Stimulated activated CD4-positive, alpha-beta T cell treated with anti-CD3 and anti-CD28 coated beads, Interleukin-1b, Interleukin-23, amount 100 ng/mL, for 1 hour (primary cell): ENCODE measurements at regions not wholly inside any gene's neighbourhood (a gene's known extent, or its start where the extent isn't known, plus 50 kb on each side); places are given as distances from the start of the nearest gene placed in this dataset.
"Not testable (repeated sequence)": the region's sequence is repeated elsewhere in the genome, so short reads cannot be mapped to it uniquely, and the experiment has no call there.

ENCODE experiments used
- DNase-seq, 2 donors: peaks; one replicate each; pipeline ENCODE4 v3.0.0-alpha.2; 2020; ENCODE audit warnings: low read depth in 2 of 2

- DNase-seq = no peak
Observed at GRCh38 chr13:110008816-110009215, 222.4 kb upstream of the IRS2 start.

DNA sequence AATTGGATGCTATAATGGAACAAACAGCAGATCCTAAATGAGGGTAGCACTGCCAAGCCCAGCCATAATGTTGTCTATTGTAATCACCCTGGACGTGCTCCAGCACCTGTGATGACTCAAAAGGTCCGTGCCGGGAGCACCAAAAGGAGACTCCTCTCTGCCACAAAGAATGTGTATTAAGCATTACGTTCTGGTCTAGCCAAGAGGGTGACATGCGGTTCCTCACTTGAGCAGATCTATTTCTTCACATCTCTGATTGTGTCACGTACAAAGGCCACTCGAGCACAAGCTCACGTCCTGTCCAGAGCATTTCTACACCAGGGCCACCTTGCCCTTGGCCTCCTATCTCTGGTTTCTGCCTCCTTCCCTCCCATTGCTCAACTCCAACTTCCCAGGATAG lies 219.9 kb upstream of the IRS2 start:
- DNase-seq = no peak

- DNase-seq = no peak
Observed at GRCh38 chr13:110005563-110005962, 219.2 kb upstream of the IRS2 start.

- DNase-seq = no peak
Observed at GRCh38 chr13:110004814-110005213, 218.4 kb upstream of the IRS2 start.

DNA sequence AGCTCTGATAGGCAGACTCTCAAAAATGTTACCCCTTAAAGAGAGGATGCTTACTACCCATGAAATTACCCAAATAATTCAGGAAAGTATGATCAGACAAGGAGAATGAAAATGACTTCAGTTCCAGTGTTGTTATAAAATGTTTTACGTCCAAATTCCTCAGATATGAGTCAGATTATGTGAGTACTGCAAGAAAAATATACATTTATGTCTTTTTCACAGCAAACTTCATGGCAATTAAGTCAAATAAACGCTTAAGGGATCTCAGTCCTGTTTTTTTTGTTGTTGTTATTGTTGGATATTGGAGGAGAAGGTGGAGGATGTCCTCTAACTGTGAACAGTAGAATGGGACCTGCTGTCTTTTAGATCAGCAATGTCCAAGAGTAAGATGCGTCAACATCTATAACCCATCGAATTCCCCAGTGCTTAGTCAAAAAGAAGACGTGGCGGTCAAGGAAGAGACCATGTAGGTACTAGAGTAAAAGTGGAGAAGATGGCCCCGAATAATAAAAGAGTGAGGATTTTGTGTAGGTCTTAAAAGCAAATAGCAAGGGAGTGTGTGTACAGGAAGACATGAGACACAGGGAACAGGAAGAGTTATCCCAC lies 215.4 kb upstream of the IRS2 start:
- no peak for DNase-seq

GRCh38 chr13:110000534-110001345 lies 214.4 kb upstream of the IRS2 start:
- DNase-seq = no peak

GRCh38 chr13:109999659-110000533 lies 213.5 kb upstream of the IRS2 start:
- DNase-seq = no peak

GRCh38 chr13:109998684-109999533 lies 212.5 kb upstream of the IRS2 start:
- DNase-seq = no peak

DNA sequence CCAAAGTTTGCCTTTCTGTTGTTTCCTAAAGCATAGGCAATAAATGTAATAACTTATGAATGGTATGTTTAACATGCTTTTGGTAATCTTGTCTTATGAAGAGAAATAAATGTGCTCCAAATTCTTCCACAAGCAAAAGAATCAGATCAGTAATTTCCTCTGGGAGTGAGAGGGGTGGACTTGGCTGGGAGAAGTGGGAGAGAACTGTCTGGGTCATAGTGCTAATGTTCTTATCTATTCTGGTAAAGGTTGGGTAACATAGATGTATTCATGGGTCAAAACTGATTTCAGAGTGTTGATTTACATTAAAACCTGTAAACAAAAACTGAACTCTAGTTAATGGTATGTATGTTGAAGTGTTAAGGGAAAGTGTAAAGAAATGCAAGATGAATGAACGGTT lies 211.7 kb upstream of the IRS2 start:
- DNase-seq = no peak

- DNase-seq = not testable (repeated sequence)
Observed at GRCh38 chr13:109997056-109997595, 210.7 kb upstream of the IRS2 start.

GRCh38 chr13:109996404-109996960 lies 210.1 kb upstream of the IRS2 start:
- DNase-seq = no peak

- DNase-seq = no peak
Observed at GRCh38 chr13:109995578-109995977, 209.2 kb upstream of the IRS2 start.

DNA sequence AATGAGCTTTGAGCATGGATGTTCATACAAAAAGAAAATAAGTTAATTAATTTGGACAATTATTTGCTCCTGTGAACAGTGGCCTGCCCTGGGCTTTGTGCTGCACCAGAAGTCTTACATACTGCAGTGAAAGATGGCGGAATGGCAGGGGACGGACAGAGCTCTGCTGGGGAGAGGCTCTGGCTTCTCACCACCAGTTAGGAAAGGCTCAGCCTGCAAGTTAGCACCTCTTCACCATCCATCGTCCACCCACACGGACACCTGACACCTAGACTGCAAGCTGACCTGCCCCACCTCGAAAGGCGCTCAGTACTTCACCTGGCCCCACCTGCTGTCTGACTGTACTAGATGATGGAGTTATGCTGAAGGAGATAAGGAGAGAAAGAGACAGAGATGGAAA lies 203.9 kb upstream of the IRS2 start:
- DNase-seq = no peak

GRCh38 chr13:109989686-109990085 lies 203.3 kb upstream of the IRS2 start:
- no peak for DNase-seq

DNA sequence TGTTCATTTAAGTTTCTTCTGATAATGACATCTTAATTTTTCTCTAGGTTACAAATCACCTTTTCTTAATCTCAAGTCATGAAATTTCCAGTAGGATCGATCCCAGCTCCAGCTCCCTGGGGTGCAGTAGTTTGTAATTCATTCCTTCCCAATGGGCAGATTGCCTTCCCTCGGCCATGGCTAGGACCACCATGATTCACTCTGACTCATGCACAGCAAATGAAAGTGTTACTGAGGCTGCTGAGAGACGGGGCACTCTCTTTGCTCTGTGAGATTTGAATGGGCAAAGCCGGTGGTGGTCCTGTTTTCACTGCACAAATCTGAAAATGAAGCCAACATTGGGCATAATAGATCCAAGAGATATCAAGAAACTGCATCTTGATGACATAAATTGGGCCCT lies 202.8 kb upstream of the IRS2 start:
- DNase-seq = no peak

- no peak for DNase-seq
Observed at GRCh38 chr13:109986851-109987250, 200.5 kb upstream of the IRS2 start.

GRCh38 chr13:109985871-109986450 lies 199.6 kb upstream of the IRS2 start:
- no peak for DNase-seq

DNA sequence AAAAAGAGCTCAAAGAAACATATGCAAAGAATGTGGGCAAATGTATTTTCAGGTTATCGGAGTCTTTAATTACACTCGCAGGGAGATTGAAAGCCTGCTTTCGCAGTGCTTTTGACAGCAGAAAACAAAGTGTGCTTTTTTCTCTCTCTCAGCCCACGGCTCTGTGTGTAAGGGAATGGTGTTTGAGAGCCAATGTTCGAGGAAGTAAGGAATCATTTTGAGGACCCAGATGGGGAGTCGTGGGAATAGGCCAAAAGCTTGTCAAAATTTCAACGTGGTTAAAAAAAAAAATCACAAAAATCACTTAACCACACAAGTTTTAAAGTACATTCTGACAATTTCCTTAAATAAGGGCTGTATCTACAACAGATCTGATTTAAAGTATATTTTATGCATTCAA lies 197.1 kb upstream of the IRS2 start:
- DNase-seq = no peak

- no peak for DNase-seq
Observed at GRCh38 chr13:109981000-109981399, 194.6 kb upstream of the IRS2 start.

GRCh38 chr13:109979676-109980075 lies 193.3 kb upstream of the IRS2 start:
- not testable (repeated sequence) for DNase-seq

DNA sequence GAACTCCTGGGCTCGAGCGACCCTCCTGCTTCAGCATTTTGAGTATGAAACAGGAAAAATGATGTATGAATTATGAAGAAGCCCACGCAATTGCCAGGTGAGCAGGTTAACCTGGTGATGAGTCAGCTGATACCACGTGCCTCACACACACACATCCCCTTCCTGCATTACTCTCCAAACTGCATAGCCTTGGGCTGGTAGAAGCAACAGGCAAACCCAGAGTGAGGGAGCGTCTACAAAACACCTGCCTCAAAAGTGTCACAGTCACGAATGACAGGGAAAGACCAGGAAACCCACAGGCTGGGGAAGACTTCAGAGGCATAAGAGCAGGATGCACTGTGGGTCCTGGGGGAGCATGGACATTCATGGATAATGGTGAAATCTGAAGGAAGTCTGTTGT lies 192.8 kb upstream of the IRS2 start:
- no peak for DNase-seq
